Smooth muscle cell (in vitro differentiated cells): ENCODE measurements at regions not wholly inside any gene's neighbourhood (a gene's known extent, or its start where the extent isn't known, plus 50 kb on each side); places are given as distances from the start of the nearest gene placed in this dataset.
A peak's percentile ranks its signal among the peaks of the same experiment; 100 is the strongest.

Experiments used
- DNase-seq: peaks from one replicate; lab custom pipeline; 2025; ENCODE audit not compliant: unreplicated experiment; lab: John Stamatoyannopoulos, UW
- H2AFZ ChIP-seq: fragments of 200-600 bp; sonication (generic); 2 replicates; pipeline ENCODE4 v1.6.0; 2016; ENCODE audit warnings: antibody characterized with exemption, low read depth, mild to moderate bottlenecking
- H3F3A ChIP-seq: fragments of 200-600 bp; sonication (generic); 2 replicates; pipeline ENCODE4 v1.6.0; 2017; ENCODE audit warnings: antibody characterized with exemption, low read depth
- H3K27ac ChIP-seq: fragments of 200-600 bp; sonication (generic); 2 replicates; pipeline ENCODE4 v1.5.1; 2016; ENCODE audit warnings: low read depth, mild to moderate bottlenecking
- H3K27me3 ChIP-seq: fragments of 200-600 bp; sonication (generic); 2 replicates; pipeline ENCODE4 v1.6.1; 2016; ENCODE audit warnings: low read depth, mild to moderate bottlenecking
- H3K36me3 ChIP-seq: fragments of 200-600 bp; sonication (generic); 2 replicates; pipeline ENCODE4 v1.5.1; 2016; ENCODE audit warnings: low read depth
- H3K4me1 ChIP-seq: fragments of 200-600 bp; sonication (generic); 2 replicates; pipeline ENCODE4 v1.5.1; 2016; ENCODE audit warnings: low read depth
- H3K4me2 ChIP-seq: fragments of 200-600 bp; sonication (generic); 2 replicates; pipeline ENCODE4 v1.6.0; 2016; ENCODE audit warnings: mild to moderate bottlenecking
- H3K4me3 ChIP-seq: fragments of 200-600 bp; sonication (generic); 2 replicates; pipeline ENCODE4 v1.5.1; 2016; ENCODE audit warnings: mild to moderate bottlenecking
- H3K79me2 ChIP-seq: fragments of 200-600 bp; sonication (generic); 2 replicates; pipeline ENCODE4 v1.6.0; 2016; ENCODE audit warnings: low read depth, mild to moderate bottlenecking
- H3K9ac ChIP-seq: fragments of 200-600 bp; sonication (generic); 2 replicates; pipeline ENCODE4 v1.6.0; 2016; ENCODE audit warnings: low read depth
- H3K9me3 ChIP-seq: fragments of 200-600 bp; sonication (generic); replicated peaks from 2 replicates; pipeline ENCODE4 v1.5.1; 2016; ENCODE audit warnings: low read depth
- H4K20me1 ChIP-seq: fragments of 200-600 bp; sonication (generic); 2 replicates; pipeline ENCODE4 v1.6.0; 2016; ENCODE audit warnings: low read depth
- WGBS: methylation state at CpG from one replicate; pipeline ENCODE4 v1.1.7; 2016; ENCODE audit warnings: low lambda C conversion rate; 5-methylcytosine and 5-hydroxymethylcytosine counted together
- TF ChIP-seq, protein P1 (sequence below): fragments of 200-600 bp; sonication (generic); IDR thresholded peaks from 2 replicates; pipeline ENCODE4 v1.5.1; 2017; ENCODE audit warnings: borderline replicate concordance, mild to moderate bottlenecking, antibody characterized with exemption; ENCODE audit not compliant: insufficient read depth, poor library complexity, severe bottlenecking

DNA sequence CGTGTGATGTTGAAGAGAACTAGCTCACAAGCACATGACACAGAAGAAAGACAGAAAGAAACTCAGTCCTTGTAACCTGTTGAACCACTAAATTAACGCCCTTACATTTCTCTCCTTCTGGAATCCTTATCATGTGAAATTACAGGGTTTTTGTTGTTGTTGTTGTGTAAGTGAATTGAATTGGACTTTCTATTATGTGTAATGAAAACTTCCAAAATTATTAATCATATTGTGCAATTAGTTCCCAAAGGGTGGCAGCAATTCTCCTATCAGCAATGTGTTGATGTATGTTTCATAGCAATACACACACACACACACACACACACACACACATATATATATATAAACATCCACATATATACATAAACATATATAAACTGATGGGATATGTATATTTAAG is 402.2 kb upstream of the TCF4 start:
- DNase-seq = no peak
- Histone ChIP-seq H3K9ac (no peak overlapping the region), H3K9me3 (no peaks in the 10 kb centered on the region), H3K4me1 (no peaks in the 10 kb centered on the region), H3K36me3 (no peaks in the 10 kb centered on the region), H3K4me2 (no peak overlapping the region), H3K4me3 (no peak overlapping the region), H3K27ac (no peak overlapping the region), H3K27me3 (no peaks in the 10 kb centered on the region), H3K79me2 (no peaks in the 10 kb centered on the region), H4K20me1 (no peaks in the 10 kb centered on the region), H3F3A (no peaks in the 10 kb centered on the region), H2AFZ (no peak overlapping the region)
- TF ChIP-seq, protein P1, sequence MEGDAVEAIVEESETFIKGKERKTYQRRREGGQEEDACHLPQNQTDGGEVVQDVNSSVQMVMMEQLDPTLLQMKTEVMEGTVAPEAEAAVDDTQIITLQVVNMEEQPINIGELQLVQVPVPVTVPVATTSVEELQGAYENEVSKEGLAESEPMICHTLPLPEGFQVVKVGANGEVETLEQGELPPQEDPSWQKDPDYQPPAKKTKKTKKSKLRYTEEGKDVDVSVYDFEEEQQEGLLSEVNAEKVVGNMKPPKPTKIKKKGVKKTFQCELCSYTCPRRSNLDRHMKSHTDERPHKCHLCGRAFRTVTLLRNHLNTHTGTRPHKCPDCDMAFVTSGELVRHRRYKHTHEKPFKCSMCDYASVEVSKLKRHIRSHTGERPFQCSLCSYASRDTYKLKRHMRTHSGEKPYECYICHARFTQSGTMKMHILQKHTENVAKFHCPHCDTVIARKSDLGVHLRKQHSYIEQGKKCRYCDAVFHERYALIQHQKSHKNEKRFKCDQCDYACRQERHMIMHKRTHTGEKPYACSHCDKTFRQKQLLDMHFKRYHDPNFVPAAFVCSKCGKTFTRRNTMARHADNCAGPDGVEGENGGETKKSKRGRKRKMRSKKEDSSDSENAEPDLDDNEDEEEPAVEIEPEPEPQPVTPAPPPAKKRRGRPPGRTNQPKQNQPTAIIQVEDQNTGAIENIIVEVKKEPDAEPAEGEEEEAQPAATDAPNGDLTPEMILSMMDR = no peak
- 97% methylated on average over 2 of the region's 2 CpGs for whole genome bisulfite sequencing

DNA sequence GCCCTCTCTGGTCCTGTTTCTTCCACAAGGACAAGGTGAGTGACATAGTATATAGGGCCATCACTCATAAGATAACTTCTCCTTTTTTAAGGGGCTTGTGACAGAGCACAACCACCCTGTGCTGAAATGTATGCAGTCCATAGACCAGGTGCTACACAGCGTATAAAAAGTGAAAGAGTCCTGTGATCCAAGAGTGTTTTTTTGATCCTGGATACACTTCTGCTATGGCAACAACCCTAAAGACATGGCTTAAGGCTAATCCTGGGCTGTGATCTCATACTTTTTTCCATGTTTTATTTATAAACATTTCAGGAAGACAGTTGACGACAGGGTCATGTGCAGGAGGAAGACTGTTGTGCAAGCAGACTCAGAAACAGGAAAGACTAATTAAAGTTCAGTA is 400.5 kb upstream of the TCF4 start:
- H3K79me2 ChIP-seq = no peaks in the 10 kb centered on the region
- TF ChIP-seq, protein P1 = no peak
- 32% methylated on average over 2 of the region's 2 CpGs for WGBS
- H3K9ac ChIP-seq = peak overlapping the region; percentile 53
- H3K4me1 ChIP-seq = no peaks in the 10 kb centered on the region
- H4K20me1 ChIP-seq = no peaks in the 10 kb centered on the region
- no peak overlapping the region for H2AFZ ChIP-seq
- H3K27me3 ChIP-seq = no peaks in the 10 kb centered on the region
- no peaks in the 10 kb centered on the region for H3F3A ChIP-seq
- no peak overlapping the region for H3K4me3 ChIP-seq
- no peak overlapping the region for H3K4me2 ChIP-seq
- no peak for DNase-seq
- H3K27ac ChIP-seq = peak overlapping the region; percentile 57
- peaks cover 4% of the 10 kb centered on the region for H3K9me3 ChIP-seq
- no peaks in the 10 kb centered on the region for H3K36me3 ChIP-seq

DNA sequence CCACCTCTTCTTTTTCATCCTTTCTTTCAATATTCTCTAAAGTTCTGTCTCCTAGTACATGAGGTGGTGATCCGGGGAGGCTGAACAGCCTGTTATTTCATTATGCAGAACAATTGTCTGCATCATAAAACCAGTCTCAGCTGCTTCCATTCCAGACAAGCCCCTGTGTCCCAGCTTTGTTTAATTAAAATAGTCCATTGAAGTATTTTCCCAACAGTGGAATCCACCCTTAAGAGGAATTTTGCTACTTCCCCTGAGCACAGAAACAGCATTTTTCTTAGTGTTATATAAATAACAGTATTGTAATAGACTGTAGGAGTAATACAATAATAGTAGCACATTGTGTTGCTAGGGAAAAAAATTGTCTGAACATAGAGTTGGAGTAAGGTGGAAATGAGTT is 395.4 kb upstream of the TCF4 start:
- WGBS = 55% methylated on average over 1 of the region's 1 CpG
- H3K9me3 ChIP-seq = peaks cover 4% of the 10 kb centered on the region
- H4K20me1 ChIP-seq = no peaks in the 10 kb centered on the region
- no peaks in the 10 kb centered on the region for H3K36me3 ChIP-seq
- H3K4me2 ChIP-seq = no peak overlapping the region
- H3K9ac ChIP-seq = no peak overlapping the region
- no peak overlapping the region for H3K4me3 ChIP-seq
- TF ChIP-seq, protein P1 = no peak
- H3K79me2 ChIP-seq = no peaks in the 10 kb centered on the region
- no peaks in the 10 kb centered on the region for H3F3A ChIP-seq
- H3K27me3 ChIP-seq = no peaks in the 10 kb centered on the region
- no peak for DNase-seq
- no peaks in the 10 kb centered on the region for H3K4me1 ChIP-seq
- H2AFZ ChIP-seq = no peak overlapping the region
- no peak overlapping the region for H3K27ac ChIP-seq

DNA sequence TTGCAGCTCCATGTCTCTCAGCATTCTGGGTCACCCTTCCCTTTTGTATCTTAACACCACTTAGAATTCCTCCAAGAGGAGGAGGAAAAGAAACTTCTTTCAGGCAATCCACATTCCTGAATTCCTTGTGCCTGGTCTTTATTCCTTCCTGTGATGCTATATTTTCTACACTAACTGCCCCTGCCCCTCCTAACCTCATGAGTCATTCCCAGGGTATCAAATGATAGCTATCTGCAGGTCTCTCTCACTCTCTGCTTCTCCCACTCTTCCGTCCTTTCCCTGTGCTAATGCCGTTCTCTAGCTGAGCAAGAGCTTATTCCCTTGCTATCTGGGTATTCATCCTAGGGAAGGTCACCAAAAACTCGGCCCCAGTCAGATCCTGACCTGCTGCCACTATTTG is 395.0 kb upstream of the TCF4 start:
- no peaks in the 10 kb centered on the region for H3K27me3 ChIP-seq
- H3K9me3 ChIP-seq = peaks cover 4% of the 10 kb centered on the region
- no peaks in the 10 kb centered on the region for H3K79me2 ChIP-seq
- TF ChIP-seq, protein P1 = no peak
- no peaks in the 10 kb centered on the region for H3K4me1 ChIP-seq
- H4K20me1 ChIP-seq = no peaks in the 10 kb centered on the region
- no peak overlapping the region for H3K4me2 ChIP-seq
- no peak overlapping the region for H3K27ac ChIP-seq
- H3F3A ChIP-seq = no peaks in the 10 kb centered on the region
- no peaks in the 10 kb centered on the region for H3K36me3 ChIP-seq
- H3K4me3 ChIP-seq = no peak overlapping the region
- 13% methylated on average over 3 of the region's 3 CpGs for WGBS
- no peak for DNase-seq
- no peak overlapping the region for H2AFZ ChIP-seq
- H3K9ac ChIP-seq = no peak overlapping the region
